Stimulated activated CD4-positive, alpha-beta T cell treated with anti-CD3 and anti-CD28 coated beads, TNF-alpha, amount 100 ng/mL, for 24 hours (primary cell): ENCODE measurements at regions not wholly inside any gene's neighbourhood (a gene's known extent, or its start where the extent isn't known, plus 50 kb on each side); places are given as distances from the start of the nearest gene placed in this dataset.

ENCODE experiments used
- DNase-seq, 3 experiments: peaks; one replicate each; pipeline ENCODE4 v3.0.0-alpha.2; 2020; ENCODE audit warnings: low read depth in 3 of 3

DNA sequence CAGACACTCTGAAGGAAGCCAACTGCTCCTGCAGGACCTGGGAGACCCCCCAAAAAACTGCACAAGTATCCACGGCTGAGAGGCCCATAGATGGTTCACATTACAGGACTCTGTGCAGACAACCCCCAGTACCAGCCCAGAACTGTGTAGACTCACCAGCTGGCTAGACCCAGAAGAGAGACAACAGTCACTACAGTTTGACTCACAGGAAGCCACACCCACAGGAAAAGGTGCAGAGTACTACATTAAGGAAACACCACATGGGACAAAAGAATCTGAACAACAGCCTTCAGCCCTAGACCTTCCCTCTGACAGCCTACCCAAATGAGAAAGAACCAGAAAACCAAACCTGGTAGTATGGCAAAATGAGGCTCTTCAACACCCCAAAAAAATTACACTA is 281.2 kb upstream of the RGMB start:
- no peak for DNase-seq

DNA sequence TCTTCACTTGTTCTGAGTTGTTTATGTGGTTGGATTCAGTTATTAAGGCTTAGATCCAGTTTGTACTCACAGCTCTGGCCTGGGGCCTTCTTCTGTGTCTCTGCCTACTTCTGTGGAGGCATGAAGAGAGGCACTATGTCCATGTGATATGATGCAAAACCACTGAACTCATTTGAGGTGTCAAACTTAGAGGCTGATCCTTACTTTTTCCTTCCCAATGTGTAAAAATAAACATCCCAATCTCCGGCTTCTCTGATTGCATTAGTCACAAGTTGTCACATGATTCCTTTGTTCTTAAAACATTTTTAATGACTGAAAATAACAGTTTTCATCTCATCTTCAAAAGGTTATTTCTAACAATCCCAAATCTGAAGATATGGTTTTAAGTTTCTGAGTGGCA is 276.0 kb upstream of the RGMB start:
- DNase-seq = no peak

DNA sequence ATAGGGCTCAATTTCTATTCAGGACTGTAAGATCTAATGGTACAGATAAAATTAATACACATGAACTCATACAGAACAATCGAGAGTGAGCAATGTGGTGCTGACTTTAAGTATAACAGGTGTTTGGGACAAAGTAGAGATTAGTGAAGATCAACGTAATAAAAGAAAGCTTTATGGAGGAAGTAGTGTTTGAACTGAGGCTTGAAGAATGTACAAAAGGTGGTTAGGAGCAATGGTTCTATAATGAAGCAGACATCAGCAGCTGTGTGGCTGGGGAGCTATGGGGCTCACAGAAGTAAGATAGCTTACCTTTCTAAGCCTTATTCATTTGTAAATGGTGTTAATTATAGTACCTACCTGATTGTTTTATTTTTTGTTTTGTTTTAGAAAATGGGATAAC is 275.4 kb upstream of the RGMB start:
- no peak for DNase-seq

DNA sequence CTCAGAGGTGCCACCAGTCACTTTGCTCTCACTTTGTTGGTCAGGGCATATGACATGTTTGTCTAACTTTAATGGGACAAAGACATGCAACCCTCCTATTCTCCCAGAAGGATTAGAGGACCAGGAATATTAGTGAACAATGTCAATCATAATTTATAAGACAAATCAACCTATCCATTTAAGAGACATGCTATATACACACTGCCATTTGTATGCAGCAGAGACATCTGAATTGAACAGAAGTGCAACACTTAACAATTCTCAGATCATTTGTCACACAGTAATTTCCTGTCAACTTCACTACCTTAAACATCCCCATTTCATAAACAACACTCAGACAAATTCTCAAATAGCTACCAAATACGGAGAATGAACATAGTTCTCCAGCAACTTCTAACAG is 273.6 kb upstream of the RGMB start:
- DNase-seq = no peak

DNA sequence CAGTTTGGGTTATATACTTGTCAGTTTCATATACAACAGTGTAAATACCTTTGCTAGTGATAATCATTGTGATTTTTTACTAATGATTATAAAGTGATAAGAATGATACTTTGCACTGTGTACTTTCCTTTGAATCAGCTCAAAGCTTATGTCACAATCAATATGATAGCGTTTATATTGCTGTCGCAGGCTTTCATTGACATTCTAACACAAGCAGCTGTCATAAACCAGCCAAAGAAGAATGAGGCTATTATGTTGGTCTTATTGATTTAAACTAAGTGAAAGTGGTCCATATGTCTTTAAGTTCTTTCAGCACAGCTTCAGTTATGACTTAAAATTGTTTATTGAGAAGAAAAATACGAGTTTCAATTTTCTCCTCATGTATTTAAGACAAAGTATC is 272.7 kb upstream of the RGMB start:
- no peak for DNase-seq

DNA sequence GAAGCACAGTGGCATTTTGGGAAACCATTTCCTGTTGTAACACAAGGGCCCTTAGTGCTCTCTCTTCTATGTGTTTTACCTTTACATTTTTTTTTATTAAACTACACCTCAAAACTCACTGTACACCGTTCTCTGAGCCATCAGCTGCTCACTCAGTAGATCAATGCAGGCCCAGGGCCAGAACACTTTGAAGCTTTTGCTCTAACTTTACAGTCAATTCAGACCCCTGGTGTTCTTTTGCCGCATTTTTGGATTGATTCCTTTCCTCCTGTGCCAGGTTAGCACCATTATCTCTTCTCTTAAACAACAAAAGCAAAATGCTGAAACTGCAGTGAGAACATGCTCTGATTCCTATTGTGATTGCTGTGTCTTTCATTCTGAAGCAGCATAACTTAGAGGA is 269.8 kb upstream of the RGMB start:
- no peak for DNase-seq

DNA sequence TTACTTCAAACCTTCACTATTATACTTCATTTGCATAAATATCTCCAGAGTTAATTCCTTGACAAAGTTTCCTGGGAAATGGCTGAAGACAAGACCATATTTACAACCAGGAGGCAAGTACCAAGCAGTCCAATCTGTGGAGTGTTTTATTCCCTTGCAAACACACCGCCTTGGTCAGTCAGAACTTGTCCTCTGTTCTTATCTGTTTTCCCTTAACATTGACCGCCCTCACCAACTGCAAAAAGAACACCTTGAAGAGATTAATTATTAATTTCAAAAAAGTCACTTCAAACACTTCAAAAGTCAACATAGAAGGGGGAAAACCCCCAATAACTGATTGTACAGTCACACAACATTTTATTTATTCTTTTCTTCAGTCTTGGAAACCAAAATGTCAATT is 269.0 kb upstream of the RGMB start:
- no peak for DNase-seq

DNA sequence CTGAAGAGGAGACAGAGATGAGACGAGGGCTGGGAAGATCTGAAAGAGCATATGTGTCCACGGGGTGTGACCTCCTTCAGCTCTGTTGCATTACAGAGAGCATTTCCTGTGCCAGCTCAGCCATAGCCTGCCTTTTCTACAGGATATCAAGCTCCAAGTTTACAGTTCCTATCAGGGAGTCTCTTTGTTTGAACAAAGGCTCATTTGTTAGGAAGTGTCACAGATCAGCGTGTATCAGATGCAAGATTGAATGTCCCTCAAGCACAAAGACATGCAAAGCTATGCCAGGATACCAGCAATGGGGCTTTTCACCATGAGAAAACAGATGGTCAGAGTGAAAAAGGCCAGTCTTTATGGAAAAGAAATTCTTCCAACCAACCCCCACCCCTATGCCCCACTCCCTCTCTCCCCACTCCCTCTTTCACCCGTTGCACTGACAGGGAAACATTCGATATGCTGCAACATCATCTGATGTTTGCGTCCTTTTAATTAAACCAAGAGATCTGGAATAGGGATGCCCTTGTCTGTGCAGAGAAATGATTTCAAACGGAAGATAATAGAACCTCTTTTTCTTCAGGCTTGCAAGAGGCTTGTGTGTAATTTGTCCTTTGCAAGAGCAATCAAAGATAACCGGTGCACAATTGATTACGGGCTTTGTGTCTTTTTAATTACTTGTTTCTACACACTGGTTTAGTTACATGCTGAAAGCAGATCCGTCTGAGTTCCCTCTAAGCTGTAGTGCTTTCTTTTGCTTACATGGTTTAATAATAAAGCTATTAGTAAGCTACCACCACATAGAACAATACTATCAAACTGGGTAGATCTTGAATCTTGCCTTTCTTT is 263.1 kb upstream of the RGMB start:
- DNase-seq = no peak

DNA sequence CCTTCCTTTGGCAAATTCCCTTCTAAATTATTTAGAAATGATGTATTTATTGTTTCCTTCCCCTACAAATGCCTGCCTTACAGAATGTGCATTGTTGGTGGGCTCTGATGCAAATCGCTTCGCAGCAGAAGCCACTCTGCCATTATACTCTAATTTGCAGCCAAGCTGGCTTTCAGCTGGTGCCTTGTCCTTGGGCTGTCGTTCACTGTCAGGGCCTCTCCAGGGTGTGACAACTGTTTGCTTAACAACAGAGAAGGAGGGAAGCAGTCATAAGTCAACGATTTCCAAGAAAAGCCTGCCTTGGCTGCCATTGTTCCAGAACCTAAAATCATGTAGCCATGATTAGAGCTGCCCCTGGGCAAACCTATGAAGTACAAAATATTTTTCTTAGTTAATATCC is 260.1 kb upstream of the RGMB start:
- DNase-seq = no peak

DNA sequence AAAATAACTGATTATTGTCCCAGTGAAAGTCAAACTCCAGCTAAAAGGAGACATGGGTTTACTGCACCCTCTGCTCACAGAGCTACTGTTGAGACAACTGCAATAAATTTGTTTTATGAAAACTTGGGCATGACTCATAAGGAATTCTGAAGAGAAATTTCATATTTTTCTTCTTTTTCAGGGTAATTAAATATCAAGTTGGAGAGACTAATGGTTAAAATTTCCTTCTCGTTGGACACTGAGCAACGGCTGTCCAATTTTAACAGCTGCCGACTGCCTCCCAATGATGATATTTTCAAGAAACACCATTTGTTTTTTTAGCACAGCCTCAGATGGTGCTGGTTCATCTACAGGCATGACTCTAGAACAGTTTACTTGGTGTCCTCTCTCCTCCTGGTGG is 259.2 kb upstream of the RGMB start:
- no peak for DNase-seq

DNA sequence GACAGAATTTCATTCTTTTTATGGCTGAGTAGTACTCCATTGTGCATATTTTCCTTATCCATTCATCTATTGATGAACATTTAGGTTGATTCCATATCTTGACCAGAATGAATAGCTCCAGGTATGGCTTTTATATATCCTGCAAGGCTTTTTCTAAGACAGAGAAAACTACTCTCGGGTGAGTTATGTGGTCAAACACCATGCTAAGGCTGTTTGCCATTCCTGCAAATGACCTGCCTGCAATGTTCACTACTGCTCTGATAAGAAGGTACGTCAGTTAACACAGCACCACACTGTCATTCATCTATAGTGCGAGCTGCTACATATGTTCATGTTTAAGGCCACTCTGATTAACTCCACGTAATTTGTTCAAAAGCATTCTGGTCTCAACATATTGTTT is 256.8 kb upstream of the RGMB start:
- DNase-seq = no peak

DNA sequence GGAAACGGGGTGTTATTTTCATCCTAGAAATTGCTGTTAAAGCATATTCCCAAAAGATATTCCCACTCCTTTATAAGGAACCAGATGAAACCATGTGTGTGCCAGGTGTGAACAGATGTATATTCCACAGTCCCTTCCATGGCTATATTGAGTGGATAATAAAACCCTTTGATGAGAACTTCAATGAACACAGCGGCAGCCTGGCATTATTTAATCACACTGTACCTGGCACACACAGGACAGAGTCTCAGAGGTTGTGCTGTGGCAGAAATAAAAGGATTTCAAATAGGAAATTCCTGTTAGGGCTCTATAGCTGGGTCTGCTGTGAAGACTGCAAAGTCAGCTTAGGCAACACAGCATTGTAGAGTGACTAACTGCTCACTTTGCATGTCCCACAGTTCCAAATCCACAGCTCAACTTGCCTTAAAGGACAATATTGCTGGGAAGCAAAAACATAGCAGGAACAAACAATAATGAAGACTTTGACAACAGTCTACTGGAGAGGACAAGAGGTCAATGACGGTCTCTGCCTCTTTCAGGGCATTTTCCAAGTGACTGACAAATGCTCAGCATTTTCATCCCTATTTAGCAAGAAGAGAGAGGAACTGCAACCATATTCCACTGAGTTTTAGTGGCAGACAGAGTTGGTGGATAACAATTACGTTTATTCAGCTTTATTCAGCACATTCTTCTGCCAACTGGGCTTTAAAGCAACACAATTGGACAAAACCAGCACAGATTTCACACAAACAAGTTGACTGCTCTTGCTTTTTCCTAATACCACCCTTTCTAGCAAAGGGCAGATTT is 255.7 kb upstream of the RGMB start:
- DNase-seq = no peak

DNA sequence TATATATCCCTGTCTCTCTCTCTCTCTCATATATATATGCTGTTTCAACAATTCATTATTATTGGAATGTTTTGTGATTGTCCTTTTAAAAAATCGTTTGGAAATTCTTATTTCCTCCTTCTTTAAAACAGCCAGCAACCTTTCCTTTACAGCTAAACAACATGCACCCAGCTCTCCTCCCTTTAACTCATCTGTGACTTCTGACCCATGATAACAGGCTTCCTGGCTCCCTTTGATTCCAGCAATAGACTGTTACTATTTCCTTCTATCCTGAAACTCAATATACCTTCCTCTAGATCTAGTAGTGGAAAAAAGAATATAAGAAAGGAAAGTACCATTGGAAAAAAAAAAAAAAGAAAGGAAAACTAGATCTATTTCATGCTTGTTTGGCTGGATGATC is 254.7 kb upstream of the RGMB start:
- no peak for DNase-seq

DNA sequence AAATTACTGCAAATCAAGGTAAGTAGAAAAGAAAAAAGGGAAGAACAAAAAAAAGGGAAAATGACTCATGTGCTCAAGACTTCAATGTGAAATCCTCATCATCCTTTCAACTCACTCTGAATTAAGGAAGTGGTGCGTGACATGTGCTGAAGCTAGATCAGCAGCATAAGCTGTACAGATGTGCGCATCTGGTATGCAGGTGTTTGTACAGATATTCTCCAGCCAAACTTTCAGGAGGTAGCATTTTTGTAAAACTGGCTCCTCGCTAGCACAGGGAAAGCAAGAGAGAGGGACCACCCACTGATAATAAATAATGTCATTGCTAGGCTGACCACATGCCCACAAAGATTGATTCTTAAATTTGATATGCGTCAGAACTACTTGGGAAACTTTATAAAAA is 253.9 kb upstream of the RGMB start:
- no peak for DNase-seq

DNA sequence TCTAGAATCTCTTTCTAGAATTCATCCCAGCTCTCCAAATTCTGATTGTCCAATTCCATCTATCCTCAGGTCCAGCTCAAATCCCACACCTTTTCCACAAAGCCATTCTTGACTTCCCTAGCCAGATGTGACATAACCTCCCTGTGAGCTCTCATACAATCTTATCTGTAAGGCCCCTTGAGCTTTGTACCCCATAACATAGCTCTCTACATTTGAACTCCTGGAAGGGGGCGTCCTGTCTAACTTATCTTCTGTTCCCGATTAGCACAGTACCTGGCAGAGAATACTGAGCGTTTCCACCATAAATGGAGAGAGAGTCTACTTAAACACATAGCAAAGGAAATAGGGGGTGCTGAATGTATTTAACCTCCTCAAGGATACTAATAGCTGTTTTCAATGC is 251.6 kb upstream of the RGMB start:
- DNase-seq = no peak

DNA sequence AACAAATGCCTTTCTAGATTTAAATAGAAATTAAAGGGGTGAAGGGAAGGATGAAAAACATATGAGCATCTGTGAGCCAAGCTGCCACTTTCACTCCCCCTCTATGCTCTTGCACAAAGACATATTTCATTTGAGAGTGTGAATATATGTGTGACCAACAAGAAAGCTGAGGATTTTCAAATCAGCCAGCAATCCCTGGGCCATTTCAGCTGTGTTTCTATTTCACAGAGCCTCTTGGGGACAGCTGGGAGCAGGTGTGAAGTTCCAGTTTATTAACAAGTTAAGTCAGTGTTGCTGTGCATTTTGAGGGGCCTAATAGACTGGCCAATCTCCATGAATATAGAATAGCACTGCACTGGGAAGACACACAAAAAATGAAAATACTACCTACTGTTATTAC is 248.7 kb upstream of the RGMB start:
- no peak for DNase-seq

DNA sequence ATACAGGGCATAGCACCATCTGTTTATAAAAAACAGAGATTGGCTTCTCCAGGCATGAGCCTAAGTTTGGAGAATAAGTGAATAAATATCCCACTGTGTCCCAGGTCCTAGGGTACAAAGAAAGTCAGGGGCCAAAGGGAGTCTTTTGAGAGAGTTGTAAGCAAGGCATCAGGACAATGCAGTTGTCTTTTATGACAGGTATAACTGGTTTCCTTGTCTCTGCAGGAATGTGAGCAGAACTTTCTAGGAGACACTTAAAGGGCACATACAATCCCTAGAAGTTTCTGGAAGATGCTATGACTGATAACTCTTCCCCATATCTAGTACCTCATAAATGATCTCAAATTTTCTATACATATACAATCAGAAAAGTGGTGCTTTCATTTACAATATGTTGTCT is 245.6 kb upstream of the RGMB start:
- DNase-seq = no peak

DNA sequence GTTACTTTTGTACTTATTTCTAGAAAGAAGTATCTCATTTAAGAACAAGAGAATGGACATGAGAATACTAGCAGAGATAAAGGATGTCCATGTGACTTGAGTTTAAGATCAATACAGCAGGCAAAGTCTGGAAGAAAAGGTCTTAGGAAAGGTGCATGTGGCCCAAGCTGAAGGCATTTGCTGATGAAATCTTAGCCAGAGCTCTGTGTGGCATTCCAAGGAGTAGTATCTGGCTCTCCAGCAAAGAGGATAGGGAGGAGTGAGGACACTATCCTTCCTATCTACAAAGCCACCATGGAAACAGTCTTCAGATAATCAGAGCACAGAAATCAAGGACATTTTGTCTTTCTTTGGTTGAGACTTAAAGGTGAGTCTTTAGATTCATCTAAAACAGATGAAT is 244.1 kb upstream of the RGMB start:
- no peak for DNase-seq

DNA sequence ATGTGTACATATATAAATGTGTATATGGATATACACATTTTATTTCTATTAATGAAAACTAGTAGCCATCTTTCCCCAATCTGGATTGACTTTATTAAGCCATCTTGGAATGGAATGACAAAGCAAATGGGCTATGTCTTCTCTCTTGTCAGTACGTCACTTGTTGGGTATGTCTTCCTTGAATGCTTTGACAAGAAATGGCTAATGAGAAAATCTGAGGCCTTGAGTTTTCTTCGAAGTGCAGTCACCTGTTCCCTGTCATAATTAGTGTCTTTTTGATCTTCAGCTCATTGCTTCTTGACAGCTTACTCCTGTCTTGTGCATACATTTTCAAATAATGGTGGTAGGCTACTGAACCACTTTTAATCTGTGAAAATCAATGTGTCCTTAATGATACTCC is 243.2 kb upstream of the RGMB start:
- DNase-seq = no peak

DNA sequence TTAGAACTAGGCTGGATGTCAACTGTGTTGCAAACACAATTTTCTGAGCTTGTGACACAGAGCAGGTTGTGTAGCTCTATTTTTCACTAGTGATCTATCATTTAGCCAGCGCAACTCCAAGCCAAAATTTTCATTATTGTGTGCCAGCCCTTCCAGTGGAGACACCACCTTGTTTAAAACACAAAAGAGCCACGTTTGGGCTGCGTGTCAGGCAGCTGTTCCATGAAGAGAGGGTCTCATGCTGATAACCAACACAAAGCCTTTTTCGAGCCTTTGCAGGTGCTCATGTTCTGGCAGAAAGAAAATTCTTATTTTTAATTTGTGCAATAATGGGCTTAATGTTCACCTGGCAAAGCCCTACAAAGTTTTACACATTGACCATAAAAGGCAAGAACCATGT is 237.6 kb upstream of the RGMB start:
- no peak for DNase-seq

DNA sequence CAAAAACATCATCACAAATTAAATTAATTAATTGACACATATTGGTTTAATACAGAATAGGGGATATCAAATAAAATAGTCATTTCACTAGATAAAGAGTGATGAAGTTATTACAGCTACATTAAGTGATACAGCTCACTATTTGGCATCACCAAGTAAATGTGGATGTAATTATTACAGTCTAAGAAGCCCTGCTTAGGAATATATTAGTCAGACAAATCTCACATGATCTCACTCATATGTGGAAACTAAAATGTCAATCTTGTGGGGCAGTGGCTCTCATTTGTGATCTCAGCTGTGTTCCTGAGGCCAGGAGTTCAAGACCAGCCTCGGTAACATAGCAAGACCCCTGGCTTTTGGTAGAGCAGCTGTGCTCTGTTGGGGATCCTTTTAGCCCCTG is 233.4 kb upstream of the RGMB start:
- DNase-seq = no peak

DNA sequence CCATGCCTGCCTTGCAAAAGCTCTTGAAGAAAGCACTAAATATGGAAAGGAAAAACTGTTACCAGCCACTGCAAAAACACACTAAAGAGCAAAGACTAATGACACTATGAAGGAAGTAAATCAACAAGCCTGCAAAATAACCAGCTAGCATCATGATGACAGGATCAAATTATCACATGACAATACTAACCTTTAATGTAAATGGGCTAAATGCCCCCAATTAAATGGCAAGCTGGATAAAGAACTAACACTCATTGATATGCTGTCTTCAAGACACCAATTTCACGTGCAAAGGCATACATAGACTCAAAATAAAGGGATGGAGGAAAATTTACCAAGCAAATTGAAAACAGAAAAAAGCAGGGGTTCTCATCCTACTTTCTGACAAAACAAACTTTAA is 231.8 kb upstream of the RGMB start:
- DNase-seq = no peak

DNA sequence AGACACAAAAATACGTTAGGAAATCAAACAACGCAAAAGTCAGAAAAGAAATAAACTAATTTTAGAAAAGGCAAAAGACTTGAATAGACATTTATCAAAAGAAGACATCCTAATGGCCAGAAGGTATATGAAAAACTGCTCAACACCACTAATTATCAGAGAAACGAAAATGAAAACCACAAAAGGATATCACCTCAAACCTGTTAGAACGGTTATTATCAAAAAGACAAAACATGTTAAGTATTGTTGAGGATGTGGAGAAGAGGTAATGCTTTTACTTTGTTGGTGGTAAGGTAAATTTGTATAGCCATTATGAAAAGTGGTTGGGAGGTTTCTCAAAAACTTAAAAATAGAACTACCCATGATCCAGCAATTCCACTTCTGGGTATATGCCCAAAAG is 230.0 kb upstream of the RGMB start:
- DNase-seq = no peak
